ENCODE measurements at regions not wholly inside any gene's neighbourhood (a gene's known extent, or its start where the extent isn't known, plus 50 kb on each side); places are given as distances from the start of the nearest gene placed in this dataset.

- DNase-seq, result no peak
These were observed 281.3 kb upstream of the ARRDC4 start for GRCh38 chr15:97679106-97679688.

- no peak for DNase-seq
These were observed 279.8 kb upstream of the ARRDC4 start for GRCh38 chr15:97680606-97681220.

GRCh38 chr15:97683831-97684230 lies 276.7 kb upstream of the ARRDC4 start:
- DNase-seq, result no peak

DNA sequence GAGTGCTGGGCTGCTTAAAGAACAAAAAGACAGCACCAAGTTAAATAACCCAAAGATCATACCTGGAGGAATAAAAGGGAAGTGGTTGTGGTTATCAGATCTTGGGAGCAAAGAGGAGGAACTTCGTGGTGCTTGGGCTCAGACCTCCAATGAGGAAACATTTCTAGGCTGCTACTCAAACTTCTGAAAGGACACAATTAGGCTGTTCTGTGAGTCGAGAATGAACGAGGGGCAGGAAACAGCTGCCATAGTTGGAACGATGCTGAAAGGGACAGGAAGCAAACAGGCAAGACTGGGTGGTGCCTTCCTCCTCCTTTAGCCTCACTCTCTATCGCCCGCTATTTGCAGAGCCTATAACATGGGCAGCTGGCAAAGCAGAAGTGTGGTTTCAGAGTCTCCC lies 276.3 kb upstream of the ARRDC4 start:
- no peak for DNase-seq

DNA sequence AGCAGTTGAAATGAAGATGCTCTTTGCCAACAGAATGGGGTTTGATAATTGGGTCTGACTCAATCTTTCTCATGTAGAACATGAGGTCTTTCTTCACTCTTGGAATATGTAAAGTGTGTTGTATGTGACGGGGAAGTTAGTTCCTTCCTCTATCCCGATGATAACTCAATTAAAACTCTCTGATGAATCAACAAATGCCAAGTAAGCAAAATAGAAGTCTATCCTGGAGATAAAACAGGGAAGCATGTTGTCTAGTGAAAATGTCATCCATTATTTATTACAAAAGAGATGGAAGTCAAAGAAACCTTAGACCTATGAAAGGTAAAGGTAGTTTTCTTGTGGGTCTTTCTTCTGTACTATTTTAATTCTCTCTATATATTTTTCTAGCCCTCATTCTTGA lies 274.2 kb upstream of the ARRDC4 start:
- DNase-seq, result no peak

GRCh38 chr15:97687654-97688053 lies 272.8 kb upstream of the ARRDC4 start:
- no peak for DNase-seq

GRCh38 chr15:97688177-97688576 lies 272.3 kb upstream of the ARRDC4 start:
- no peak for DNase-seq

DNA sequence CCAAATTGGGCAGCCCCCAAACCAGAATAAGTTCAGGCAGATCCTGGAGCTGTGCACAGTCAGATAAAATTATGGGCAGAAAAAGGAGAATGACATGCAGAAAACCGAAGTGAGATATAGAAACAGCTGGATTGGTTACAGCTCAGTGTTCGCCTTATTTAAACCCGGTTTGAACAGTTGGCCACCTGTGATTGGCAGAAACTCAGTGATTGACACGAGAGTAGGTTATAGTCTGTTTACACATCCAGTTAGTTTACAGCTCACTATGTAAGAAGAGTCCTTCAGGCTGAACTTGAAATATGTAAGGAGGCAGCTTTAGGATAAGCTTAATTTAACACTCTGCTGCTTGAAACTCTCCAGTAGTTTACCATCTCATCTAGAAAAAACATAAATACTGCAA lies 271.6 kb upstream of the ARRDC4 start:
- DNase-seq, result no peak

DNA sequence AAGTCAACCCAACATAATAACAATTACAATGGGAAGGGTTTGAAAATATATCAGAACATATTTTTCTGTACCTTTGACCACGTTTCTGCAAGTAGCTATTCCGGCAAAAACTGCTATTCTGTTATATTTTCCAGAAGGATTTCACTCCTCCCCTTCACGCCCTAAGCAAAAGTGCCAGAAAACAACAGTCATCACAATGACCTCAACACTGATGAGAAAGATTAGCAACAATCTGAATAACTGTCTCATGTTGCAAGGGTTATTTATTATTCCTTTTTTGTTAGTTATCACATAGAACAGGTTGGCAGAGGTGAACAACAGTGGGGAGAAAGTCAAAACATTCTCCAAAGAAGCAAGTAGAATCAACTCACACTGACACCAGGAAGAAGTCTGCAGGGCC lies 269.4 kb upstream of the ARRDC4 start:
- DNase-seq, result no peak

DNA sequence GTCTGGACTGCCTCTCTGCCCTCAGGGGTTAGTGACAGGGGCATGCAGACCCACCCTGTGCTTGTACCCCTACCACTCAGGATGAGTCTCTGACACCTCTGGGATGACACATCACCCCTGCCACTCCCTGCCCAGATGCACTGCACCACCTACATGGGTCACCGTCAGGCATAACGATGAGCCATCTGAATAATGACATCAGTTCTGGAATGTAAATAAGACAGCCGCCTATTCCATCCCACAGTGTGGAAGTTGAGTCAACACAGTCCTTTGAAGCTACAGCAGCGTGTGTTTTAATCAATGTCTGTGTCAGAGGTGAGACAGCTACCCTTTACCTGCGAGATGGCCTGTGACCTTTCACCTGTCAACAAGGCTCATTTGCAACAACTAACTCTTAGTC lies 268.7 kb upstream of the ARRDC4 start:
- DNase-seq, result no peak

DNA sequence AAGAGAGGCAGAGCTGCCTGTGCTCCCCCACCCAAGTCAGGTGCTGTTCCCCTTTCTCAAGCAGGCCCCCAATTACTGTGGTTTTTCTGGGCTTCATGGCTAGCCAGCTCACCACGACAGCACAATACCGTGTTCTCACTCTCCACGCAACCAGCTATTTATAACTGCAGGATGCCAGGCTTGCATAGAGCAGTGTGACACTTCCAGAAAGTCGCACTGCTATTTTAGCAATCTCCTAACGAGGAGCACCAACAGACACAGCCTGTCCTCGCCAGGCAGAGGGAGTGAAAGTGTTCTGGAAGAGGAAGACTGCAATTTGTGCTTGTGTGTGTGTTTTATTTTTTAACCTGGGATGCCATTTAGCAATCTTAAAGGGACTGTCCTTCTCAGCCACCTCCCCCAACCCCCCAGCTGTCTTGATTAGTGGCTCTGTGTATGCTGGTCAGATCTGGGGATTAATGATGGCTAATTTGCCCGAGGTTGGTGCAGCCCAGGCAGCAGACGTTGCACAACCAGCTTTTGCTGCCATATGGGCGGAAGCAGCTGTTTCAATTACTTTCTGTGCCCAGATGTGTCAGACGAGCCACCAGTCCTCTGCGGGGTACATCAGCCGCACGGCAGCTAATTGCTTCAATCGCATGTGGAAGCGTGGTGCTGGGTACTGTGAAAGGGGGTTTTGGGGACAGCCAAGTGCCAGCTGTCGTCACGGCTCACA lies 268.0 kb upstream of the ARRDC4 start:
- no peak for DNase-seq

GRCh38 chr15:97694456-97694855 lies 266.0 kb upstream of the ARRDC4 start:
- no peak for DNase-seq

- no peak for DNase-seq
These were observed 257.1 kb upstream of the ARRDC4 start for GRCh38 chr15:97703400-97703799.

- no peak for DNase-seq
These were observed 254.4 kb upstream of the ARRDC4 start for GRCh38 chr15:97706059-97706458.

DNA sequence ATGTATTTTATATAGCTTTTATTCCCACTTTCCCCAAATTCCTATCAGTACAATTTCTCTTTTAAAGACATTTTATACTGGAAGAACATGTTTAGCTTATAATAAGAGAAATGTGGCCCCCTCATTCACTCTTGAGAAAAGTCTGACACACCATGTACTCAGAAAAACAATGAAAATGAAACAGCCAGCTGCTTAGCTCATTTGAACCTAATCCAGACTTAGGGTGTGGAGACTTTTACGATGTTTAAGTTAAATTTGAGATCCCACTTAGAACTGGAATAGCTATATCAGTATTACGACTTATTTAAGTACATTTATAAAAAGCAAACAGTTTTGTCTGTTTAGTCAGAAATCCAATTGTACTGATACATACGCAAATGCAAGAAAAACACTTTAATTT lies 252.3 kb upstream of the ARRDC4 start:
- DNase-seq, result no peak

DNA sequence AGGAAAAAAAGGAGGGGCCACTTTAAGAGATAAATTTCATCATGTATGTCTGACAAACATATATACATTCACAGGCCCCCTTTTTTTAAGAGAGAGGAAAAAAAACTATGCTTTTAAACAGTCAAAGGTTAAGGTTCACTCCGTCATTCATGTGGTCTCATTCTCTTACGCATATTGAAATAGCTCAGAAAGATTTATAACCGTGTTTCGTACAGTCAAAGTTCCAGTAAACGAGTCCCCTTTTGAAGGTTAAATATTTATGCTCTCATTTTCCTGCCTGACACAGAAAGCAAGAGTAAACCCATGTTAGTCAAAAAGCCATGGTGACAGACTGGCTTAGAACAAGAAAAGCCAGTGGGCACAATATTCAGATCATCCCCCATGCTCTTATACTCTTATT lies 248.0 kb upstream of the ARRDC4 start:
- DNase-seq, result no peak

DNA sequence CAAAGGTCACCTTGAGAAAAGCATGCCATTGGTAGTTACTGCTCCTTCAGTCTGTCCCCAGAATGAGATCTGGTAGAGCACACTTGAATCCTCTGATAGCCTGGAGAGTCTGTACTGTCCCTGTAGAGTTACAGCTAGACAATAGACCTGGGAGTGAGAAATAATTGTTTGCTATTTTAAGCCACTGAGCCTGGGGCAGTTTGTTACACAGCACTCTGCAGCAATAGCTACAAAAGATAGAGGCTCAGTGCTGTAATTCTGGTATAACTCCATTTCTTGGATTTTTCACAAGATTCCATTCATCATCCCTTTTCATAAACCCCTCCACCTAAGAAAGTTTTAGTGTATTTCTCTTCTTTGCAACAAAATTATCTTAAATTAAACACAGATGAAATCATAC lies 242.7 kb upstream of the ARRDC4 start:
- DNase-seq, result no peak

DNA sequence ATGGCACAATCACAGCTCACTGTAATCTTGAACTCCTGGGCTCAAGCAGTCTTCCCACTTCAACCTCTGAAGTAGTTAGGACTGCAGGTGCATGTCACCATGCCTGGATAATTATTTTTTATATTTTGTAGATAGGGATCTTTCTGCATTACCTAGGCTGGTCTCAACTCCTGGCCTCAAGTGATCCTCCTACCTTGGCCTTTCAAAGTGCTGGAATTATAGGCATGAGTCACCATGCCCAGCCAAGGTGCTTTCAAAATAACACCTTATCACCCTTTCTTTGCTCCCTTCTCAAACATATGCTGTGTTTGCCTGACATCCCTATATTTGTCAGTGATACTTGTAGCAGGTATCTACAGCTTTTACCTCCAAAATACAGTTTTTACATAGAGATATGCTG lies 242.0 kb upstream of the ARRDC4 start:
- no peak for DNase-seq

DNA sequence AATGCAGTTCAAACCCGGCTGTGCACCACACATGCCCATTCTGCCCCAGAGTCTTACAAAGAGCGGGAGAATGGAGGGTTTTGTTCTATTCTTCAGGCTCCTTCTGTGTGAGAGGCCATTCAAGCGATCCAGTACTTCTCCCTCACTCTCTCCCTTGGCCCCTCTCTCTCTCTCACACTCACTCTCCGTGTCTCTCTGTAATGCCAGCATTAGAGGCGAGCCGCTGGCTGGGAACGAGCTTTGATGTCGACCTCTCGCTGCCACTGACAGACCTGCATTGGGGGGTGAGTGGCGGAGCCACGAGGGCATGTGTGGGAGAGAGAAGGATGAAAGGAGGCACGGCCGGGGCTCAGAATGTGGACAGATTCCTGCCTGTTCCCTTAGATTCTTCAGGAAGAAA lies 231.7 kb upstream of the ARRDC4 start:
- no peak for DNase-seq

DNA sequence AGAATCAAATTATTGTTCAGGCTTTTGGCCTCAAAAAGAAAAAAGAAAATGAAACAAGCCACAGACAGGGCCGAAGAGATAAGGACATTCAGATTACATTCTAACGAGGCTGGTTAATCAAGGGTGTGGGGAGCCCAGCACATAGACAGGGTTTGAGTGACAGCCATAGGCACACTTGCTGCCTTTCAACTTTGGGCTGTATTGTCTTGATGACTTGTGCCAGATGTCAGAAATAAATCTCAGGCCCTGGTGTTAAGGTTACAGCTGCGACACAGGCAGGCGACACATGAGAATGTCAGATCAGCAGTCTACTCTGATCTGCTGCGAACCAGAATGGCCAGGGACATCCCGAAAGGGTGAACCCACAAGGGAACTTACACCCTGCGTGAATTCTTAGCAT lies 231.2 kb upstream of the ARRDC4 start:
- no peak for DNase-seq

DNA sequence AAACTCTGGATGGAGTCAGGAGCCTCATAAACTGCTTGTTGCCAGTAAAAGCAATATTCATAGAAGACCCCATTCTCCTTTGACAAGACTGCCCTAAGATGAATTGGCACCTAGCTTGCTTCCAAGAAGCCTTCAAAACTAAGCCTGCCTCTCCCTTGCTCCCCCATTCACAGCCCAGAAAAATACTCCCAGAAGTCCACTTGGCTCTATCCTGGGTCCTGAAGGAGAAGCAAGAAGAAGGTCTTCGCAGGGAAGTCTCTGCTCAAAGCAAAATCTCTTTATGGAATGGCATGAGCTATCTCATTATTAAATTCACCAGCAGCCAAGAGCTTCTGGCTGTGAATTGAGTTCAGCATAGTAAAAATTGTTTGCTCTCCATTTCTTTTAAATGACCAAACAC lies 230.2 kb upstream of the ARRDC4 start:
- DNase-seq, result no peak

DNA sequence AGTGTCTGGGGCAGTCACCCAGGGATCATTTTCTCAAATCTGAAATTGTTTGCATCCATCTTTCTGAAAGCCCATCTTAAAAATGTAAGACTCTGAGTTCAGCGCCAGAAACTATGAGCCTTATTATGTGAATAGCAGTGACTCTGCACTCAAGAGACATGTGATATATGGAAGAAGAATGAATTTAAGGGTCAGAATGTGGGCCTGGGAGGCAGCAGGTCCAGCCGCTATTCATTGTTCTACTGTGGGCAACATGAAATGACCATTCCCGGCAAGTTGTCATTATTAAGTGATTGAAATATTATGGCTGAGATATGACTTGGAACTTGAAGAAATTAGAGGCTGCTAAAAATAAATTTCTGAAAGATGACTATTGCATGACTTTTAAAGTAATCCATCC lies 228.6 kb upstream of the ARRDC4 start:
- no peak for DNase-seq

DNA sequence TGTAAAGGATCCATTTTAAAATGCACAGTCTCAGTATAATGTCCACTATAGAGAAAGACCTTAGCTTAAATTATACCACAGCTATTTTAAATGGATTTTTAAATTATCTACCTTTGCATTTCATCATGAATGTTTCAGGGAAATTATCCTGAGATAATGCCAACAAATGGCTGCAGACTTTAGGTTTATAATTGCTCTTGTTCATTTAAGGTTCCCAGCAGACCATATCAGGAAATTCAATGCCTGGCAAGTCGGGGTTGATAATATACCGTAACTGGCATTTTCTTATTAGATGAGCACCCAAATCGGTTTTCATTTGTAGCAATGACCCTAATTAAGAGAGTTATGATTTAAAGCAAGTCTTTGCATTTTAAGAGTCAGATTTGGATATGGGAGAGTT lies 227.1 kb upstream of the ARRDC4 start:
- no peak for DNase-seq

- no peak for DNase-seq
These were observed 223.8 kb upstream of the ARRDC4 start for GRCh38 chr15:97736748-97737147.
